ENCODE measurements at regions not wholly inside any gene's neighbourhood (a gene's known extent, or its start where the extent isn't known, plus 50 kb on each side); places are given as distances from the start of the nearest gene placed in this dataset.
"Not testable (repeated sequence)": the region's sequence is repeated elsewhere in the genome, so short reads cannot be mapped to it uniquely, and the experiment has no call there.

DNA sequence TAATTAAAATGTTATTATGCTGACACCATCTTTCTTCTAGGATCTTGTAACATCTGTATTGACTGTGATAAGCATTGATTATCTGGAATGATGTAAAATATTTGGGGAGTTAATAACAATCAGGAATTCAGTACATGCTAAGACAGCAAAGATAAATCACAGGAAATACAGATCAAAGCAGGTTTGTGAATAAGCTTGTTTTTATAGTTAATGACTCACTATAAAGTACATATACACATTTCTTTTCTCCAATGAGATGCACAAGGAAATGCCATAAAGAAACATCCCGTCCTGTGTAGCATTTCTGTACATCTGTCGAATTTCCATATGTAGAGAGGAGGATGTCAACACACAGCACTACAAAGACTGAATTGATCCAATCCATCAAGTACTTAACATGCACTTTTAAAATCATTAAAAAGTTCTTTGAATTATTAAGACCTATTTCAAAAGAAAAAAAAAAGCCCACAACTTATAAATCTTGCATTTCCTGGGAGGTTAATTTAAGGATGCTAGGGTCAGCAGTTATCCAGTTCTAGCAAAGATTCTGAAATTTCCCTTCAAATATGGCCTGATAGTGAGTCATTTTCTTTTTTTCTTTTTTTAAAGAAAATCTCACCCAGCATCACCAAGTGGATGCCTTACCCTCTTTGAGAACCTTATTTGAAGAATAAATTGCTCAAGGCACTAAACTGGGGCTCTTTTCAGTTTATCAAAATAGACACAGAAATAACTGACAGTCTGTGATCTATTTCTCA is 243.2 kb upstream of the NR5A2 start:
- no peak for DNase-seq (ENCODE audit: low read depth in 2 of 2)

GRCh38 chr1:199786695-199787094 is 240.8 kb upstream of the NR5A2 start:
- DNase-seq (ENCODE audit: low read depth in 2 of 2) = no peak

GRCh38 chr1:199789141-199789540 is 238.4 kb upstream of the NR5A2 start:
- no peak for DNase-seq (ENCODE audit: low read depth in 2 of 2)

DNA sequence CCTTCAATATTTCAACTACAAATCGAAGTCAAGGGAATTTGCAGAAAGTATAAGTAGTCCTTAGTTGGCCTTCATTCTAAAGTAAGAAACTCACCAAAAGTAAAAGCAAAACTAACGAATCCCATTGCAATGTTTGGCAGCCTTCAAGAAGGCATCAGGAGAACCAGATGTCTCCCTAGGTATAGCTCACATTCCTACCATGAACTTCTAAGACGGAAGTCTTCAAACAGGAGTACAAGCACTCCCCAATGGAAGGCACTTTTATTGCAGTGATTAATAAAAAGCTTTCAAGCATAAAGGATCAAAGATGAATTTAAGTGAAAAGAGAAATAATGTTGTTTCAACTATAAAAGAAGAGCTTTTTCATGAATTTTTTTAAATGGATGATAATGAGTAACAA is 236.0 kb upstream of the NR5A2 start:
- DNase-seq (ENCODE audit: low read depth in 2 of 2) = no peak

- no peak for DNase-seq (ENCODE audit: low read depth in 2 of 2)
Measured at GRCh38 chr1:199792874-199793273, 234.6 kb upstream of the NR5A2 start.

DNA sequence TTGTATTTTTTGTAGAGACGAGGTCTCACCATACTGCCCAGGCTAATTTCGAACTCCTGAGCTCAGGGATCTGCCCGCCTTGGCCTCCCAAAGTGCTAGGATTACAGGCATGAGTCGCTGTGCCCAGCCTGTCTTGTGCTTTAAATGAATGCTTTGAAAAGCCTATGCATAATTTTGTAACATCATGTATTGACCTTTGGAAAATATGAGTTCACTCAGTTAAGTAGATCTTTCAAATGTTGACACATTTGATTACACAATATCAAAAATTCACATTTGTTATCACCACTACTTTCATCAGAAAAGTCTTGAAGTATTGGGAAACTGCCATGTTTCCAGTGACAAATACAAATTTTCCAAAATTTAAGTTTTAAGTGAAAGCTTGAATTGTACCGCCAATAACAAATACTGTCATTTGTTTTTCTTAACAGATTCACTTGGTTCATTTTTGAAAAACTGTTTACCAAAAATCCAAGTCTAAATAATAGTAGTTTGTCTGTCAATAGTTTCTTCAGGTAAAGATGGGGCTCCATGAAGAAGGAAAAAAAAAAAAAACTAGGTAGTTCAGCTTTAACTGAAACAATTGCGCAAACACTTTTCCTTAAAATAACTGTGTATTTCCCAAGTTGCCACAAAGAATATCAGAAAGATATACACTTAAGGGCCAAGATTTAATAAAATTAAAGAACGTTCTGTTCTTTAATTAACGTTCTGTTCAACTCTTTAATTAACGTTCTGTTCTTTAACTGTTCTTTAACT is 233.2 kb upstream of the NR5A2 start:
- DNase-seq (ENCODE audit: low read depth in 2 of 2) = no peak

DNA sequence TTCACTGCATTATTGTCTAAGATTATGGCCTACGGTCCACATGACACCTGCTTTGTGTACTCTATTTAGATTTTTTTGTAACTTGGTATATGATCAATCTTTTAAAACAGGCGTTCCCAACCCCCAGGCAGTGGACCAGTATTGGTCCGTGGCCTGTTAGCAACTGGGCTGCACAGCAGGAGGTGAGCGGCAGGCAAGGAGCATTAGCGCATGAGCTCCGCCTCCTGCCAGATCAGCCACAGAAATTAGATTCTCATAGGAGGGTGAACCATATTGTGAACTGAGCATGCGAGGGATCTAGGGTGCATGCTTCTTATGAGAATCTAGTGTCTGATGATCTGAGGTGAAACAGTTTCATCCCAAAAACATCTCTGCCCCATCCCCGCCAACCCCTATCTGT is 228.4 kb upstream of the NR5A2 start:
- no peak for DNase-seq (ENCODE audit: low read depth in 2 of 2)

DNA sequence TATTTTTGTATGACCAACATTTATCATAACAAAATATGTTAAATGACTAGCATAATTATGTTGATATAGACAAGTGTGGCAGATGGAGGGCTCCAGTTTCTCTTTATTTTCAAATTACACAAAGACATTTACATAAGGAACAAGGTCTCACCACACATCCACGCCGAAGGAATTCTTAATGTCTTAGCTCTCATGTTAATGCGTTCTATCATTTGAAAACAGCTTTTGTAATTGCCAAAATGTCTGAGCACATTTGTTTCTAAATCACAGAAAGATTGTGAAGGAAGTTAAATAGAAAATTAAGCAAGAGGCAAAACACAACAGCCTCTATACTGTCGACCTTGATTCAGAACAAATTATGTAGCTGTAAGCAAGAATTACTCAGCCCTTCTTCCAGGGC is 223.0 kb upstream of the NR5A2 start:
- DNase-seq (ENCODE audit: low read depth in 2 of 2) = no peak

DNA sequence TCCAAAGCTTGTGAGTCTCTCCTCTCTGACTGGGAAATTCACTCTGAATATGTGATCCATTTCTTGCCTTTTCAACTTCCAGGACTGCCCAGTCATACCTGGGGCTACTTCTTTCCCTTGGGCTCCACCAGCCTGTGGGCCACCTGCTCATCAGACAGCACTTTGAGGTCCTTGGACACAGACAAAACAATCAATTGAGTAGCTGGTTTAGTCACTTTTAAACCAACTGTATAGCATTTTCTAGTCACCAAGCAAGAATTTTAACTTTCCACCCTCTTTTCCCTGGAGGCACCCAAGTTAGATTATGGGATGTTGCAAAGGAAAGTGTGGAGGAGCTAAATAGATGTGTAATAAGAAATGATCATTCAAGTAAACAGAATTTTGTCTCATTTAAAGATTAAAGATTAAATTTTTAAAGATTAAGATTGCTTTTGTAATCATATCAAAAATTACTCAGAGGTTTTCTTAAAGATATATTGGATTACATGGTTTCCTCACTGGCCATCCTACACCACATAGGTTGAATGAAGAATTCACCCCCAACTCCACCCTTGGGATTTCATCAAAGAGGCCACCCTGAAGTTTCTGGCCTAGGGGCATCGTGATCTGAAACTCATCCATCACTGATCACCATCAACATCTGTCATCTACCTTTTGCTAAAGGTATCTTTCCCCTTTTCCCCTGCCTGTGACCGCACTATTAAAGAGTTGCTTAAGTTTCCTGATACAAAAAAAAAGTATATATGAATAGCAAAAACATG is 219.2 kb upstream of the NR5A2 start:
- DNase-seq (ENCODE audit: low read depth in 2 of 2) = no peak

- no peak for DNase-seq (ENCODE audit: low read depth in 2 of 2)
Measured at GRCh38 chr1:199809311-199809710, 218.2 kb upstream of the NR5A2 start.

GRCh38 chr1:199811163-199811562 is 216.3 kb upstream of the NR5A2 start:
- no peak for DNase-seq (ENCODE audit: low read depth in 2 of 2)

- DNase-seq (ENCODE audit: low read depth in 2 of 2) = no peak
Measured at GRCh38 chr1:199813198-199813597, 214.3 kb upstream of the NR5A2 start.

DNA sequence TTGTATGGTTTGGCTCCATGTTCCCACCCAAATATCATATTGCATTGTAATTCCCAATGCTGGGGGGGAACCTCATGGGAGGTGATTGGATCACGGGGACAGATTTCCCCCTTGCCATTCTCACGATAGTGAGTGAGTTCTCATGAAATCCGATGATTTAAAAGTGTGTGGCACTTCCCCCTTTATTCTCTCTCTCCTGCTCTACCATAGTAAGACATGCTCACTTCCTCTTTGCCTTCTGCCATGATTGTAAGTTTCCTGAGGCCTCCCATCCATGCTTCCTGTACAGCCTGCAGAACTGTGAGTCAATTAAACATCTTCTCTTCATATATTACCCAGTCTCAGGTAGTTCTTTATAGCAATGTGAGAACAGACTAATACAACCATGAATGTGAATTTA is 211.6 kb upstream of the NR5A2 start:
- no peak for DNase-seq (ENCODE audit: low read depth in 2 of 2)

- no peak for DNase-seq (ENCODE audit: low read depth in 2 of 2)
Measured at GRCh38 chr1:199817266-199817665, 210.2 kb upstream of the NR5A2 start.

GRCh38 chr1:199821029-199821779 is 206.3 kb upstream of the NR5A2 start:
- no peak for DNase-seq (ENCODE audit: low read depth in 2 of 2)

DNA sequence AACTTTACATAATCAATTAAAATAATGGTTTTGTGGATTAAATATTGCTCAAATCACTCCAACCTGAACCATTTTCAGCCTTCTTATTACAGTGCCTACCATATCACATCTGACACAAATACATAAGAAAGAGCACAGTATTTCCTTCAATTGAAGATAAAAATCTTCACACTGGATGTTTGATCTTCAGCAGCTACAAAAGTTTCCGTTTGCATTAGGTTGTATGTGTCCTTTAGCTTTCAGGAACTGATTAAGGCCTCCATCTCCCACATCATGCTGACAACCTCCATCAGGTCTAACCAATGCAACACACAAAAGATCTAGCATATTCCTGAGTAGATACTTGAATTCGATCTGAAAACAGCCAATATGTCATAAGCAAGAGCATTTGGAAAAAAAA is 195.1 kb upstream of the NR5A2 start:
- no peak for DNase-seq (ENCODE audit: low read depth in 2 of 2)

DNA sequence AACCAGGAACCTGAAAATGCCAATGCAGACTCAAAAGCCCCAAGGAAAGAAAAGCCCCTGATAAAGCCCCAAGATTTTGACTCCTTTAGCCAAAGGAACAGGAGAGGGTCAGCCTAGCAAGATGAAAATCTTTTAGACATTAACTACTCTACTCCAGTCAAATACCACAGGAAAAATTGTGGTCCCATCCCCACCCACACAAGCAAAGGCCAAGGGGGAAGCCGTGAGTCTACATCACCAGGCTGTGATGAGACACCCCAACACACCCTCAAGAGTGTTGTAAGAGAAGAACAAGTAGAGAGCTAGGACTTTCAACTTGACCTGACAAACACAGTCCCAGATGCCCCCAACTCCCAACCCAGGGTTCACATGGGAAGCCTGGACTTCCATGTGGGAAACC is 192.8 kb upstream of the NR5A2 start:
- no peak for DNase-seq (ENCODE audit: low read depth in 2 of 2)

DNA sequence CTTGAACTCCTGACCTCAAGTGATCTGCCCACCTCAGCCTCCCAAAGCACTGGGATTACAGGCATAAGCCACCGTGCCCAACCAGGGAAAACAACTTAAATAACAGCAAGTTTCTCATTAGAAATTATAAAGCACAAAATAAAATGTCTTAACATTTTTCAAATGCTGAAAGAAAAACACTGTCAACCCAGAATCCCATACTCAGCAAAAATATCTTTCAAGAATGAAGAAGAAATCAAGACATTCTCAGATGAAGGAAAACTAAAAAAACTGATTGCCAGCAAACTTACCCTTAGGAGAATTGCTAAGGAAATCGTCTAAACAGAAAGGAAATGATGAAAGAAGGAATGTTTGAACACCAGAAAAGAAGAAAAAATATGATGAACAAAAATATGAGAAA is 191.1 kb upstream of the NR5A2 start:
- no peak for DNase-seq (ENCODE audit: low read depth in 2 of 2)

DNA sequence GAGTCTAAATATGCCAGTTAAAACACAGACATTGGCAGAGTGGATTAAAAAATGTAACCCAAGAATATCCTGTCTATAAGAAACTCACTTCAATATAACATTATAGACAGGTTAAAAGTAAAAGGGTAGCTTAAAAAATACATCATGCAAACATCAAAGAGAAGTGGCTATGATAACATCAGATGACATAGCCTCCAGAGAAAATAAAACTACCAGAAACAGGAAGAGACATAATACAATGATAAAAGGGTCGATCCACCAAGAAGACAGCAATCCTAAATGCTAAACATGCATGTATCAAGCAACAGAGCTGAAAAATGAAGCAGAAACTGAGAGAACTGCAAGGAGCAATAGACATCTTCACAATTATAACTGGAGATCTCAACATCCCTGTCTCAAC is 190.2 kb upstream of the NR5A2 start:
- DNase-seq (ENCODE audit: low read depth in 2 of 2) = no peak

GRCh38 chr1:199839608-199840007 is 187.9 kb upstream of the NR5A2 start:
- not testable (repeated sequence) for DNase-seq (ENCODE audit: low read depth in 2 of 2)

- not testable (repeated sequence) for DNase-seq (ENCODE audit: low read depth in 2 of 2)
Measured at GRCh38 chr1:199843096-199843495, 184.4 kb upstream of the NR5A2 start.

GRCh38 chr1:199843861-199844260 is 183.6 kb upstream of the NR5A2 start:
- DNase-seq (ENCODE audit: low read depth in 2 of 2) = no peak
